Endothelial cell of umbilical vein (primary cell): ENCODE measurements at regions not wholly inside any gene's neighbourhood (a gene's known extent, or its start where the extent isn't known, plus 50 kb on each side); places are given as distances from the start of the nearest gene placed in this dataset.

Experiments
- EZH2 ChIP-seq: IDR thresholded peaks from 2 replicates; pipeline ENCODE4 v1.6.1; 2012; ENCODE audit warnings: borderline replicate concordance, low read depth, mild to moderate bottlenecking, moderate library complexity, low read length, inconsistent platforms; ENCODE audit not compliant: severe bottlenecking
- FOS ChIP-seq: IDR thresholded peaks from 2 replicates; pipeline ENCODE4 v1.6.1; 2011; ENCODE audit warnings: mild to moderate bottlenecking, low read length, moderate library complexity, borderline replicate concordance; ENCODE audit not compliant: insufficient read depth
- GATA2 ChIP-seq: IDR thresholded peaks from 2 replicates; pipeline ENCODE4 v1.7.0; 2011; ENCODE audit warnings: low read depth, mild to moderate bottlenecking, moderate library complexity, mixed read lengths, low read length; ENCODE audit not compliant: insufficient read length, insufficient read depth
- JUN ChIP-seq: IDR thresholded peaks from 2 replicates; pipeline ENCODE4 v1.6.1; 2011; ENCODE audit warnings: borderline replicate concordance, low read depth; ENCODE audit not compliant: insufficient read length, insufficient read depth
- POLR2A ChIP-seq: IDR thresholded peaks from 2 replicates; pipeline ENCODE4 v1.6.1; 2012; ENCODE audit warnings: low read depth, mild to moderate bottlenecking, control low read depth, low read length
- POLR2AphosphoS5 ChIP-seq: IDR thresholded peaks from 2 replicates; pipeline ENCODE4 v1.6.1; 2012; ENCODE audit warnings: low read depth, mild to moderate bottlenecking, control low read depth, low read length, moderate library complexity; ENCODE audit not compliant: insufficient read depth
- TF ChIP-seq, protein P1 (sequence below), 2 donors: IDR thresholded peaks; 1 replicate in 1 of 2; 2 replicates in 1 of 2; pipeline ENCODE4 v1.5.1; 2011; ENCODE audit warnings: low read length in 2 of 2, mild to moderate bottlenecking in 2 of 2, moderate library complexity in 2 of 2, control low read depth in 1 of 2, inconsistent platforms in 1 of 2, low read depth in 1 of 2; ENCODE audit not compliant: insufficient read depth in 1 of 2; ENCODE audit errors: extremely low read depth in 1 of 2
- TF ChIP-seq, protein P2 (sequence below): IDR thresholded peaks from 2 replicates; pipeline ENCODE4 v1.6.1; 2011; ENCODE audit not compliant: insufficient read depth, insufficient read length

GRCh38 chr1:229007167-229007566 lies 263.7 kb upstream of the RAB4A start:
- TF ChIP-seq, protein P1, sequence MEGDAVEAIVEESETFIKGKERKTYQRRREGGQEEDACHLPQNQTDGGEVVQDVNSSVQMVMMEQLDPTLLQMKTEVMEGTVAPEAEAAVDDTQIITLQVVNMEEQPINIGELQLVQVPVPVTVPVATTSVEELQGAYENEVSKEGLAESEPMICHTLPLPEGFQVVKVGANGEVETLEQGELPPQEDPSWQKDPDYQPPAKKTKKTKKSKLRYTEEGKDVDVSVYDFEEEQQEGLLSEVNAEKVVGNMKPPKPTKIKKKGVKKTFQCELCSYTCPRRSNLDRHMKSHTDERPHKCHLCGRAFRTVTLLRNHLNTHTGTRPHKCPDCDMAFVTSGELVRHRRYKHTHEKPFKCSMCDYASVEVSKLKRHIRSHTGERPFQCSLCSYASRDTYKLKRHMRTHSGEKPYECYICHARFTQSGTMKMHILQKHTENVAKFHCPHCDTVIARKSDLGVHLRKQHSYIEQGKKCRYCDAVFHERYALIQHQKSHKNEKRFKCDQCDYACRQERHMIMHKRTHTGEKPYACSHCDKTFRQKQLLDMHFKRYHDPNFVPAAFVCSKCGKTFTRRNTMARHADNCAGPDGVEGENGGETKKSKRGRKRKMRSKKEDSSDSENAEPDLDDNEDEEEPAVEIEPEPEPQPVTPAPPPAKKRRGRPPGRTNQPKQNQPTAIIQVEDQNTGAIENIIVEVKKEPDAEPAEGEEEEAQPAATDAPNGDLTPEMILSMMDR (IDR thresholded peaks at IDR 0.05; ENCODE audit: extremely low read depth in 1 of 2, insufficient read depth in 1 of 2, low read depth in 1 of 2, low read length in 2 of 2) = no peak
- no peak for TF ChIP-seq POLR2AphosphoS5
- TF ChIP-seq POLR2A = no peak
- no peak for TF ChIP-seq JUN
- TF ChIP-seq EZH2 = no peak
- TF ChIP-seq GATA2 = no peak
- TF ChIP-seq, protein P2, sequence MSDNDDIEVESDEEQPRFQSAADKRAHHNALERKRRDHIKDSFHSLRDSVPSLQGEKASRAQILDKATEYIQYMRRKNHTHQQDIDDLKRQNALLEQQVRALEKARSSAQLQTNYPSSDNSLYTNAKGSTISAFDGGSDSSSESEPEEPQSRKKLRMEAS = no peak
- TF ChIP-seq FOS = no peak
